ENCODE measurements at regions not wholly inside any gene's neighbourhood (a gene's known extent, or its start where the extent isn't known, plus 50 kb on each side); places are given as distances from the start of the nearest gene placed in this dataset.
"Not testable (repeated sequence)": the region's sequence is repeated elsewhere in the genome, so short reads cannot be mapped to it uniquely, and the experiment has no call there.

DNA sequence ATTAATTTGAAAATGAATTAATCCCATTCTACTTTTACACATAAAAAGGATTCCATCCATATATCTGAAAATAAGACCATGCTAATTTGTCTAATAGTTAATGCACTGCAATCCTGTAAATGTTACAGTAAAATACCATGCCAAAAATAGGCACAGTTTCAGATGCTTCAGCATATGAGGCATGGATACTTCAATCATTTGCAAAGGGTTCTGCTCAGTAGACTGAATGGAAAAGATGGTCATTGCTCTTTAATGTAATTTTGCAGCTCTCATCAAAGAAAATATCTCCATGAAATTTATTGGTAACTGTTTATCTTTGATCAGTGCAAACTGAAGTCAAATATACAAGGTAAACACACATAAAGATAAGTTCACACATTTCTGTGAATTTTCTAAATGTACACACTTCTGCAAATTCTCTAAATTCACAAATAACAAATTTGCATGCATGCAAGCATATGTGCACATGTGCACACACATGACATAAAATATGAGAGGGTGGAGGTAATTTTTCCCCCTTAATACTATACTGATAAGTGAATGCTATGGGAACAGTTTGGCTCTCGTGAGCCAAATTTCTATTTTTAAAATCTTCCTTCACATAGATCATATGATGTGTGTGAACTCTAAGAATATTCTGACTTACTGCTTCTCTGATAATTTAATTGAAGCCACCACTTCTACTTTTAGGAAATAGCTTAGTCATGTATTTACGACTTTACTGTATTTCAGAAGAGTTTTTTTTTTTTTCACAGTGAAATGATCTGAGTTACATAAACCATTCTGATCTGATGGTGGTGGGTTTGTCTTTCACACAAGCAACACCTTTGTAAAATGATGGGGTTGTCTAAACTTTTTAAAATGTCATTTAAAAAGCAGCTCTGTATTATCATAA lies 996.8 kb upstream of the CITED2 start:
- no peak for DNase-seq (ENCODE audit: low read depth in 1 of 2, low spot score in 1 of 2)

DNA sequence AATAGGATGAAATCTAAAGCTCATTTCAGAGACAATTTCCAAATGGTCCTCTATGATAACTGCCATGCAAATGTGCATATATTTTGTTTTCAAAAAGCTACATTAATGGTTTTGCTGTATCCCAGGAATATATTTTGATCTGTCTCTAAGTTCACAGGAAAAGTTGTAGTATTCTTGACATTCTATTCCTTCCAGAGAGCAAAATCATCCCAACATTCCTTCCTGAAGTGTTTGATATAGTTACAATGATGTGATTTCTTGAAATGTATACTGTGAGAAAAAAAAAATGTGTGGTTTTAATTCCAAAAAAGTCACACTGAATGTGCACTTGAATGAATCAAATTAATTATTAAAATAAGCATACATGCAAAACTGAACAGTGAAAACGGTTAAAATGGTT lies 996.0 kb upstream of the CITED2 start:
- no peak for DNase-seq (ENCODE audit: low read depth in 1 of 2, low spot score in 1 of 2)

- DNase-seq (ENCODE audit: low read depth in 1 of 2, low spot score in 1 of 2) = no peak
Observed at GRCh38 chr6:140366991-140367390, 992.5 kb upstream of the CITED2 start.

DNA sequence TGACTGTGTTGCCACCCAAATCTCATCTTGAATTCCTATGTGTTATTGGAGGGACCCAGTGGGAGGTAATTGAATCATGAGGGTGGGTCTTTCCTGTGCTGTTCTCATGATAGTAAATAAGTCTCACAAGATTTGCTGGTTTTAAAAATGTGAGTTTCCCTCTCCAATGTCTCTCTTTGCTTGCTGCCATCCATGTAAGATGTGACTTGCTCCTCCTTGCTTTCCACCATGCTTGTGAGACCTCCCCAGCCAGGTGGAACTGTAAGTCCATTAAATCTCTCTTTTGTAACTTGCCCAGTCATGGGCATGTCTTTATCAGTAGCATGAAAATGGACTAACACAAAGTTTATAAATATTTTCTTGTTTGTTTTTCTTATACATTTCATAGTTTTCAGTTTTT lies 990.5 kb upstream of the CITED2 start:
- DNase-seq (ENCODE audit: low read depth in 1 of 2, low spot score in 1 of 2) = no peak

GRCh38 chr6:140360651-140361050 lies 986.2 kb upstream of the CITED2 start:
- no peak for DNase-seq (ENCODE audit: low read depth in 1 of 2, low spot score in 1 of 2)

DNA sequence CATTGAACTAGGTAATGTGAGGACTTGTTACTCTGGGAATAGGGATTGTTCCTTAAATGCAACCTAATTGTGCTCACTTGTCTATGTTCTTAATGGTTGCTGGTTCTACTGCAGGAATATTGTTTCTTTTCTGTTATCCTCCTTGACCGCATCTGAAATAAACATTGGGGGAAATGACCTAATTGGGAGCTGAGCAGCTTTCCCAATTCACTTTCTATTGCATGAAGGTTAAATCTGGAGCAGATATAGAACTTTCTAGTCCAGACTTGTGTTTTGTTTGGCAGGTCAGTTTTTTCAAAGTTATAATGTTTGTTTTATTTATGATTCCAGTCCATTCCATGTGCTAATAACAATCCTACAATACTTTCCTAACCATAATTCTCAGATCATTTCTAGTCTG lies 981.0 kb upstream of the CITED2 start:
- DNase-seq (ENCODE audit: low read depth in 1 of 2, low spot score in 1 of 2) = no peak

DNA sequence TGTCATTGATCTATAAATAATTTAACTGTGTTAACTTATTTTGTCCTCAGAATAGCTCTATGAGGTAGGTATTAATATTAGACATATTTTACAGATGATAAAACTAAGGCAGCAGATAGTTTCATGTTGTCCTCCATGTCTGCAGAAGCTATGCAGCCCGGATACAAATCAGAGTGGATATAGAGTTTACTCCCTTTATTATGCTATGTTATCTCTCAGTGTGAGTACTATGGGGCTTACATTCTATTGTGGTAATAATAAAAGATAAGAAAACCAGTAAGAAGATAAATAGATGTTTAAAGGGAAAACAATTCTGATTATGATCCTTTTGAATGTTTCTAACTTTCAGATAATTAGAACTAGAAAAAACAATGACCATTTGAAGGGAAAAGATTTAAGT lies 979.8 kb upstream of the CITED2 start:
- DNase-seq (ENCODE audit: low read depth in 1 of 2, low spot score in 1 of 2) = no peak

GRCh38 chr6:140353536-140353935 lies 979.1 kb upstream of the CITED2 start:
- DNase-seq (ENCODE audit: low read depth in 1 of 2, low spot score in 1 of 2) = no peak

GRCh38 chr6:140346428-140346827 lies 972.0 kb upstream of the CITED2 start:
- no peak for DNase-seq (ENCODE audit: low read depth in 1 of 2, low spot score in 1 of 2)

GRCh38 chr6:140345935-140346334 lies 971.5 kb upstream of the CITED2 start:
- no peak for DNase-seq (ENCODE audit: low read depth in 1 of 2, low spot score in 1 of 2)

GRCh38 chr6:140344142-140344913 lies 969.9 kb upstream of the CITED2 start:
- no peak for DNase-seq (ENCODE audit: low read depth in 1 of 2, low spot score in 1 of 2)

GRCh38 chr6:140343128-140343527 lies 968.7 kb upstream of the CITED2 start:
- no peak for DNase-seq (ENCODE audit: low read depth in 1 of 2, low spot score in 1 of 2)

DNA sequence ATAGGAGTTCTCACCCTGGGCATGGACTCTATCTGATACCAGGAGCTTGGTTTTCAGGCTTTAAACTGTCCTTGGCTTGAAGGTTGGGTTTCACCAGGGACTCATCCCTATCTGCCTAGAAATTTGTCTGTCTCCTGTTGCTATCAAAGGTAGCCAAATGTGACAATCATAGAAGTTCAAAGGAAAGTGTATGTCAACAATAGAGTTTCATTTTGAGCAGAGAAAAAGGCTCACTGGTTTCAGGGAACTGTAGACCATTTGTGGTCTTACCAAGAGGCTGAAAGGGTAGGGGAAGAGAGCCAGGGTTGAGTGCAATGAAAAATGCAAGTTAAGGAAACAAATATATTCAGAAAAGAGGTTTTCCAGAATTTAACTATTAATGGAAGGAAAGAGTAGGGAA lies 966.8 kb upstream of the CITED2 start:
- DNase-seq (ENCODE audit: low read depth in 1 of 2, low spot score in 1 of 2) = no peak

- no peak for DNase-seq (ENCODE audit: low read depth in 1 of 2, low spot score in 1 of 2)
Observed at GRCh38 chr6:140340795-140341194, 966.3 kb upstream of the CITED2 start.

GRCh38 chr6:140339084-140339483 lies 964.6 kb upstream of the CITED2 start:
- not testable (repeated sequence) for DNase-seq (ENCODE audit: low read depth in 1 of 2, low spot score in 1 of 2)

- no peak for DNase-seq (ENCODE audit: low read depth in 1 of 2, low spot score in 1 of 2)
Observed at GRCh38 chr6:140321891-140322290, 947.4 kb upstream of the CITED2 start.

DNA sequence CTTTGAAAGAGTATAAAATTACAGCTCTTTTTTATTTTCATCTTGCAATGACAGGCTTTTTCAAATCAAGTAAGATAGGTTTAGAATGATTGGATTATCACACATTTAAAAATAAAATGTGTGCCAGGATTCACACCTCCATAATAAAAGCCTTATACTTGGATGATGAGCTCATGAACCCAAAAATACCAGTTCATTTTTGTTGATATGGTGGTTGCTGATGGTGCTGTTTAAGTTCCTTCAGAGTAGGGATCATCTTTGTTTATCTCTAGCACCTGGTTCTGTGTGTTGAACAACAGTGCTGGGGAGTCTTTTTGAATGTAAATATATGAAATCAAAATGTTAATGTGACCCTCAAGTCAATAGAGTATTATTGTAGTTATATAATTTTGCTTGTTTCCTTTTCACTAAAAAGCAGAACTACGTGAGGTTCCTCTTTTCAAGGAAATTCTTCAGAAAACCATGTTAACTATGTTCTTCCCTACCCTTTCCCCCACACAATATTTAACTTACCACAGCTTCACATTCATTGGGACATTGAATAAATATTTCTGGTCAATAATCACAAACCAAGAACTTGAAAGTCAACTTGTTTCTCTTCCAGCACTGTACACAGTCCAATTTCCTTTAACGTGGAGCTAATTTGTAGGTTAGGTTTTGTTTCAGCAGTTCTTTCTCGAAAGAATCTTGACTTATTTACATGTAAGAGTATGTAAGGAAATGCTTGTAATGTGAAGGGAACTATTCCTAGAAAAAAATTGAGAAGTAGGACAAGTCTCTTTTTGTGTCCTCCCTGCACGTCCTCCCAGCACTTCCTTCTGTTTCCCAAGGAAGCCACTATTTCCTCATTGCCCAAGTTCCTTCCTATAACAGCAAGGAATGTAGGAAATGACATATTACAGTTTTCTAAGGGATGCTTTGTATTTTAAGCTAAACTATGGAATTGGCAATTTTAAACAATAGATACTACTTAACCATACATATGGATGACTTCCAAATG lies 945.9 kb upstream of the CITED2 start:
- DNase-seq (ENCODE audit: low read depth in 1 of 2, low spot score in 1 of 2) = no peak

- no peak for DNase-seq (ENCODE audit: low read depth in 1 of 2, low spot score in 1 of 2)
Observed at GRCh38 chr6:140319209-140319608, 944.8 kb upstream of the CITED2 start.

DNA sequence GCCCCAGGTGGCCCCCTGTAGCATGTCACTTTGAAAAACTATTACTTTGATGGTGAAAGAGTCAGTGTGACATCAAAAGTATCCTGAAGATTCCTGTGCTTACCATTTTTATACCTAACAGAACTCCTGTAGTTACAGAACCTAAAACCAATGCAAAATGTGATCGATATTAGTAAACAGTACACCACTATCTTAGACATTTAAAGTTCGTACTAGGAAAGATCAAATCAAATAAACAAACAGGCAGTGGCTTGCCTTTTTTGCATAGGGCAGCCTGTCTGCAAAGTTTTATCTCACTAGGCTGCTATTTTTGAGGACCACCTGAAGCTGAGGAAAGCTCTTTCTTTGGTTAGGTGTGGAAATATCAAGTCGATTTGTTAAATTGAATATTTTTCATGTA lies 944.0 kb upstream of the CITED2 start:
- DNase-seq (ENCODE audit: low read depth in 1 of 2, low spot score in 1 of 2) = no peak

DNA sequence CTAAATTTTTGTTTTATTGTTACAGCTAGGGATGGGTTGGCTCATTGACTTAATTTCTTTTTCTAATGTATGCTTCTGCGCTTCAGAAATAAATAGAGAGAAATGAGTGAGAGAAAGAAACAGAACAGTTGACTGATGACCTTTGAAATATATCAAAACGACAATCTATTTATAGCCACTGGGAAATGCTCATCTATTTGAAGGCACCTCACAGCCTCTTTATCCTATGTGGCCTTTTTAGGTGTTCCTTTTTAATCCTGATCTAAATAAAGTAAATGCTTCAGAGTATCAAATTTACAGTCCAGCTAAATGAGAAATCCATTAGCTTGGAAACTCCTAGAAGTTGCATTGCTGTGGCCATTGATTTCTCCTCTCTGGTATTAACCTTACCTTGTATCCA lies 943.5 kb upstream of the CITED2 start:
- no peak for DNase-seq (ENCODE audit: low read depth in 1 of 2, low spot score in 1 of 2)

DNA sequence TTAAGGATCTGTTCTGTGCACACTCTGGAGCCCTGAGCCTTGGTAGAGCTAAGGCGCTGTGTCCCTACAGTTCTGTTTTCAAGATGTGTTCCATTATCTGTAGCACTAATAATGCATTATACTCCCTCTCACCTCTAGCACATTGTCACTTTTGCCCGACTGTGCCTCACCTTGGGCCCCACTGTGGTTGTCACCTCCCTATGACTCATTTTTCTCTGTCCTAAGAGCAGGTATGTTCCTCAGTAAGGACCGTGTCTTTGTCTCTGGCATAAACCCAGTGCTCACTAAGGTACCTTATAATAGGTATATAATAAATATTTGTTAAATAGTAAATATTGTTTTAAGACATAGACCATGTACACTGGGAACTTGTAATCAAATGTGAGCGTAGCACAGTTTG lies 942.5 kb upstream of the CITED2 start:
- DNase-seq (ENCODE audit: low read depth in 1 of 2, low spot score in 1 of 2) = no peak

Data from activated CD4-positive, alpha-beta T cell treated with anti-CD3 and anti-CD28 coated beads, Interleukin-2, amount 50 U/mL, for 24 hours (primary cell).